GM20000 (cell line): ENCODE measurements at regions not wholly inside any gene's neighbourhood (a gene's known extent, or its start where the extent isn't known, plus 50 kb on each side); places are given as distances from the start of the nearest gene placed in this dataset.

Experiments
- DNase-seq: peaks from one replicate; pipeline ENCODE4 v3.0.0; 2012; ENCODE audit warnings: low spot score
- CTCF ChIP-seq: IDR thresholded peaks from 2 replicates; pipeline ENCODE4 v1.5.1; 2012; ENCODE audit warnings: mild to moderate bottlenecking, control low read depth; ENCODE audit errors: extremely low read depth, missing control alignments

- no peak for DNase-seq
- TF ChIP-seq CTCF: no peak
Measured at GRCh38 chr5:96036301-96036700, 74.7 kb upstream of the ELL2 start.

- TF ChIP-seq CTCF: no peak
Measured at GRCh38 chr5:96035796-96036195, 74.1 kb upstream of the ELL2 start.

GRCh38 chr5:96033116-96033515 lies 71.5 kb upstream of the ELL2 start:
- no peak for DNase-seq
- no peak for TF ChIP-seq CTCF

More at GRCh38 chr5:96035796-96036195, 74.1 kb upstream of the ELL2 start:
- DNase-seq: no peak

- no peak for TF ChIP-seq CTCF
- DNase-seq: no peak
Measured at GRCh38 chr5:96031811-96032261, 70.2 kb upstream of the ELL2 start.

- no peak for DNase-seq
- TF ChIP-seq CTCF: no peak
Measured at GRCh38 chr5:96031180-96031579, 69.5 kb upstream of the ELL2 start.

- TF ChIP-seq CTCF: no peak
- DNase-seq: no peak
Measured at GRCh38 chr5:96026406-96027041, 64.9 kb upstream of the ELL2 start.

- no peak for DNase-seq
- no peak for TF ChIP-seq CTCF
Measured at GRCh38 chr5:96024683-96025475, 63.2 kb upstream of the ELL2 start.
